ENCODE measurements at regions not wholly inside any gene's neighbourhood (a gene's known extent, or its start where the extent isn't known, plus 50 kb on each side); places are given as distances from the start of the nearest gene placed in this dataset.

- H3K27ac Mint-ChIP-seq (ENCODE audit: unreplicated experiment) = no peak overlapping the region
- H3K4me1 Mint-ChIP-seq = no peaks in the 10 kb centered on the region
- DNase-seq (ENCODE audit: low read depth, low spot score) = no peak
- H3K27me3 Mint-ChIP-seq (ENCODE audit: low read depth) = no peaks in the 10 kb centered on the region
- H3K36me3 Mint-ChIP-seq (ENCODE audit: low read depth) = peaks cover 2% of the 10 kb centered on the region
- no peak overlapping the region for H3K4me3 Mint-ChIP-seq
- TF ChIP-seq, protein P1, sequence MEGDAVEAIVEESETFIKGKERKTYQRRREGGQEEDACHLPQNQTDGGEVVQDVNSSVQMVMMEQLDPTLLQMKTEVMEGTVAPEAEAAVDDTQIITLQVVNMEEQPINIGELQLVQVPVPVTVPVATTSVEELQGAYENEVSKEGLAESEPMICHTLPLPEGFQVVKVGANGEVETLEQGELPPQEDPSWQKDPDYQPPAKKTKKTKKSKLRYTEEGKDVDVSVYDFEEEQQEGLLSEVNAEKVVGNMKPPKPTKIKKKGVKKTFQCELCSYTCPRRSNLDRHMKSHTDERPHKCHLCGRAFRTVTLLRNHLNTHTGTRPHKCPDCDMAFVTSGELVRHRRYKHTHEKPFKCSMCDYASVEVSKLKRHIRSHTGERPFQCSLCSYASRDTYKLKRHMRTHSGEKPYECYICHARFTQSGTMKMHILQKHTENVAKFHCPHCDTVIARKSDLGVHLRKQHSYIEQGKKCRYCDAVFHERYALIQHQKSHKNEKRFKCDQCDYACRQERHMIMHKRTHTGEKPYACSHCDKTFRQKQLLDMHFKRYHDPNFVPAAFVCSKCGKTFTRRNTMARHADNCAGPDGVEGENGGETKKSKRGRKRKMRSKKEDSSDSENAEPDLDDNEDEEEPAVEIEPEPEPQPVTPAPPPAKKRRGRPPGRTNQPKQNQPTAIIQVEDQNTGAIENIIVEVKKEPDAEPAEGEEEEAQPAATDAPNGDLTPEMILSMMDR (conservative IDR thresholded peaks at IDR 0.05) = no peak
- H3K9me3 Mint-ChIP-seq = peaks cover 18% of the 10 kb centered on the region
Measured at GRCh38 chr11:43122546-43122945, 189.2 kb upstream of the API5 start.

DNA sequence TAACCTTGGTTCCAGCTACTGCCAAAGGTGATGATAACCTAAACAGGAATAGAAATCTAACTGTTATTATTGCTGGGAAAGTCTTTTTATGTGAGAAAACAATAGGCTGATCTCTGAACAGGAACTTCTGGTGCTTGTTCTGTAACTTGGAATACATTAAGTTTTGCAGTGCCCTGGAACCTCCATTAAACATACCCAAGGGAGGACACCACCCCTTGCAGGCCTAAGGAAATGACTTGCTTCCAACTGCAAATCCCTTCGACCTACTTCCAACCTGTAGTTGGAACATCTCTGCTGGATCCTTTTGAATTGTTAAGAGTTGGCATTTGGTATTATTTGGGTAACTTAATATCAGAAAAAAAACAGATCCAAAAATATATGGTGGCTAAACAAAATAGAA, 188.4 kb upstream of the API5 start:
- Mint-ChIP-seq H3K4me1 (no peaks in the 10 kb centered on the region), H3K27me3 (ENCODE audit: low read depth) (no peaks in the 10 kb centered on the region), H3K36me3 (ENCODE audit: low read depth) (peaks cover 2% of the 10 kb centered on the region), H3K27ac (ENCODE audit: unreplicated experiment) (no peak overlapping the region), H3K4me3 (no peak overlapping the region), H3K9me3 (peaks cover 12% of the 10 kb centered on the region)
- TF ChIP-seq, protein P1 (conservative IDR thresholded peaks at IDR 0.05) = no peak
- DNase-seq (ENCODE audit: low read depth, low spot score) = no peak

DNA sequence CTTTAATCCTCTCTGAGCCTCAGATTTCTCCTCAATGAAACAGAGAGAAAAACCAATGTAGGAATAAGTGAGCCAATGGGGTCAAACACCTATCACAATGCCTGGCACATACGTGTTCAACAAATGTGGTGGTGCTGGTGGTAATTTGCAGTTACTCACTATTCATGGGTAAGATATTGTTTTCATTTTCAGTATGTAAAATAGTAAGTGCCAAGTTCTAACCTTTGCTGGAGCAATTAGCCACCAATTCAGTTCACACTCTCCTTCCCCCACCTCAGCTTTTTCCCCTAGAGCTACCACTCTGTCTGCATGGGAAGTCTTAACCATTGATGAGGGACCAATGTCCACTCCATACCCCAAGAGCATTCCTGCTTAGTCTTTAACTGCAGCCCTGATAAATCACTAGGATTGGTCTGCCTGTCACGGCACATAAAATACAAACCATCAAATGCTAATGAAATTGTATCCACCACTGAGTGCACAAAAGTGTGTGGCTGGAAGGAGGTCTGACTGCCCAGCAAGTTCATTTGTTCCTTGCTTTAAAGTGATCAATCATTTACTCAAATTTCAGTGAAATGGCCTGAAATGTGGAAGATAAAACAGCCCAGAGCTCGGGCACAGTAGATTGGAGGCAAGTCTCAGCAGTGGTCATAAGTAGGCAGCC, 187.4 kb upstream of the API5 start:
- Mint-ChIP-seq H3K27ac (ENCODE audit: unreplicated experiment) (no peak overlapping the region), H3K27me3 (ENCODE audit: low read depth) (no peaks in the 10 kb centered on the region), H3K36me3 (ENCODE audit: low read depth) (peaks cover 2% of the 10 kb centered on the region), H3K4me1 (no peaks in the 10 kb centered on the region), H3K4me3 (no peak overlapping the region), H3K9me3 (peaks cover 14% of the 10 kb centered on the region)
- TF ChIP-seq, protein P1 (conservative IDR thresholded peaks at IDR 0.05) = no peak
- DNase-seq (ENCODE audit: low read depth, low spot score) = no peak

DNA sequence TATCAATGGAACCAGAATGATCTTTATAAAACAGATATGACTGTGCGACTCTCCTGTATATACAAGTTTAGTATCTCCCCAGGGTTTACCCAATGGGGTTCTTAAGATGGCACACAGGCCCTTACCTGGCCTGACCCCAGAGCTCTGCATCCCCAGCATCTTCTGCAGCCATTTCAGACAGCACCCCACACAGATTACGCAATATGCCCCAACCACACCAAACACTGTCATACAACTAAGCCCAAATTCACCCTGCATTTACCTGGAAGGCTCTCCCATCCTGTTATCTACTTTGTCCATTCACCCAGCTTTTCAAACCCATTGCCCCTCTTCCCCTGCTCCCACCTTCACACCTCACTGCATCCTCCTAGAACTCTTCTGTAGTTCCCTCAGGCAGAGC, 182.5 kb upstream of the API5 start:
- TF ChIP-seq, protein P1 (conservative IDR thresholded peaks at IDR 0.05) = no peak
- peaks cover 19% of the 10 kb centered on the region for H3K9me3 Mint-ChIP-seq
- H3K36me3 Mint-ChIP-seq (ENCODE audit: low read depth) = no peaks in the 10 kb centered on the region

DNA sequence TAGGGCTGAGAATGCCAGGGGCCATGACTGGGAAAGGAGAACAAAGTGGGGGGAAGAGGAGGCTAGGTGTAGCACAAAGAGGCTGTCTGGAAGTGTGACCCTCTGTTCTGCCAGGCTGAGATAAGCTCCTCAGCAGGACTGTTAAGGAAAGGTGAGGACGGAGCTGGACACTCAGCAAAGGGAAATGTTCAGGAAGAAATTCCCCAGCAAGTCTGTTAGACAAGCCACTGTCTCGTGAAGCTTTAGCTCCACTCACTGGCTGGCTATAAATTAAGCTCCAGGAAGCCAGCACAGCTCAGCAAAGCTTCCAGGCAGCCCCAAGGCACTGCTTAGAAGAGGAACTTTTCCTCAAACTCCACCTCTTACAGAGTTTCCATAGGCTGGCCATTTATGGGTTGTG, 181.2 kb upstream of the API5 start:
- TF ChIP-seq, protein P1 (conservative IDR thresholded peaks at IDR 0.05) = peak; percentile 39
- no peak for DNase-seq (ENCODE audit: low read depth, low spot score)
- peak overlapping the region; percentile 92 for H3K27ac Mint-ChIP-seq (ENCODE audit: unreplicated experiment)
- H3K9me3 Mint-ChIP-seq = peaks cover 24% of the 10 kb centered on the region
- H3K27me3 Mint-ChIP-seq (ENCODE audit: low read depth) = no peaks in the 10 kb centered on the region
- no peaks in the 10 kb centered on the region for H3K4me1 Mint-ChIP-seq
- no peak overlapping the region for H3K4me3 Mint-ChIP-seq
- H3K36me3 Mint-ChIP-seq (ENCODE audit: low read depth) = no peaks in the 10 kb centered on the region

More for the DNA sequence above, 182.5 kb upstream of the API5 start:
- H3K27me3 Mint-ChIP-seq (ENCODE audit: low read depth) = no peaks in the 10 kb centered on the region
- no peak for DNase-seq (ENCODE audit: low read depth, low spot score)
- H3K4me1 Mint-ChIP-seq = no peaks in the 10 kb centered on the region
- peak overlapping the region; percentile 84 for H3K27ac Mint-ChIP-seq (ENCODE audit: unreplicated experiment)
- H3K4me3 Mint-ChIP-seq = no peak overlapping the region

All from neural crest cell (in vitro differentiated cells).